Limb (tissue), 2 donors: ENCODE measurements at regions not wholly inside any gene's neighbourhood (a gene's known extent, or its start where the extent isn't known, plus 50 kb on each side); places are given as distances from the start of the nearest gene placed in this dataset.

Experiments used
- DNase-seq, 2 donors: peaks; one replicate each; pipeline ENCODE4 v3.0.0-alpha.2; 2016; ENCODE audit errors: extremely low spot score in 2 of 2

DNA sequence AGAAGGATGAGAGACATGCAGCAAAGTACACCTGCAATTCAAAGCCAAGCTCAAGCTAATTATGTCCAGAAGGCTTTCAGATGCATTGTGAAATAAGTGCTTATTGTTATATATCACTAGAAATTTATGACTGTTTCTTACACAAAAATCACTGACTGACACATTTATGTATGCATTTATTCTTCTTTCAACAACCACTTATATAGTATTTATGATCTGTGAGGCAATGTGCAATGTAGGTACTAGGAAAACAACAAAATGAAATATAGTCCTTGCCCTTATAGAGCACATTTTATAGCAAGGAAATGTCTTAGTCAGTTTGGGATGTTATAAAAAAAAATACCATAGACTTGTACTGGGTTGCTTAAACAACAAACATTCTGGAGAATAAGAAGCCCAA lies 167.6 kb downstream of the YIPF5 start:
- no peak for DNase-seq

DNA sequence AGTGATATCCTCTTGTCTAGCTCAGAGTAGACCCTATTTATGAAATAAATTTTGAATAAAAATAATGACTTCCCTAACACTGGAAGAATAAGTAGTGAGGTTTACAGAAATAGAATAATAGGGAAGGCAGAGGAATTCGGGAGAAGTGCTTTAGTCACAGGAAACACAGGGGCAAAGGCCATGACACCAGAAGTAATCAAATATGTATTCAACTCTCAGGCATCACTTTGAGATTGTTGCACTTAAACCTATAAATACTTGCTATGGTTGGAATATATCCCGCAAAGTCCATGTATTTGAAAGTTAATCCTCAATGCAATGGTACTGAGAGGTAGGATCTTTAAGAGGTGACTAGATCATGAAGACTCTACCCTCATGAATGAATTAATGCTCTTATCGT lies 166.8 kb downstream of the YIPF5 start:
- no peak for DNase-seq

DNA sequence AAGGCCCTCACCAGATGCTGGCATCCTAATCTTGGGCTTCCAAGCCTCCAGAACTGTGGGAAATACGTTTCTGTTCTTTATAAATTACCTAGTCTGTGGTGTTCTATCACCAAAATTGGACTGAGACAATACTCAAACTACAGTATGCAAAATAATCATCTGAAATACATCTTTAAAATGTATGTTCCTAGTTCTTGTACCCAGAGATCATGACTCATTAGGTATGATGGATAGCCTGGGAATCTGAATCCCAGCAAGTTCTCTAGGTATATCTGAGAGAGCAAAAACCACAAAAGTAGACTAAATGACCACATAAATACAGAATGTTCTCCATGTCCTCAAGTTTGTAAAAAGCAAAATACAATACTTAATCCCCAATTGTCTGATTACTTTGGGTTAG lies 166.3 kb downstream of the YIPF5 start:
- DNase-seq, result no peak

DNA sequence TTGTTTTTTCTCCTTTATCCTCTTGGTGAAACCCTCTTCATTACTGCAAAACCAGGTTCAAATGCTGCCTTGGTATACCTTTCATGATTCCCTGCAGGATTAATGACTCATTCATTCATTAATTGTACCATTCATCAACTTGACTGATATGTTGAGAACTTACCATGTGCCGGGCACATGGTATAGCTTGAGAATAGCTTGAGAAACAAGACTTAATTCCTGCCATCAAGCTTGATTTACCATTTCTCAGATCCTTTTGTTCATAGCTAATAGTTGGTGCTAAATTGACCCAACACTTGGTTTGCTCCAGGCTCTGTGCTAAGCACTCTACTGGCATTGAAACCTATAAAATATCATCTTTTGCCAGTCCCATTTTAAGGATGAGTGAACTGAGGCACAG lies 165.7 kb downstream of the YIPF5 start:
- no peak for DNase-seq

DNA sequence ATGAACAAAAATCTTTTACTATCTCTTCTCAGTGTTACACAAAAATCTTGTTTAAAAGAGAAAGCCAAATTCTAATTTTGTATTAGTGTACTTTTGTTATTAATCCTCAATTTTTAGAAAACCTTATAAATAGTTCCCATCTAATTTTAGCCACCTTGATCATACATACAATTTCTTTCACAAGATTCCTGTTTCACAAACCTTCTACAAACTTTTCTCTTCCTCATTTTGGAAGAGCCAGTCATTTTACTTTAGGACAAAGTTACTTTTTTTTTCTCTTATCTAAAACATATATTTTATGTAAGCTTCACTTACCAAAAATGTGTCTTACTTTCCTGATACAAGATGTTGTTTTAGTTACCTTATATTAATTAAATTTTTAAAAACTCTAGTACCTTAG lies 161.3 kb downstream of the YIPF5 start:
- DNase-seq, result no peak

DNA sequence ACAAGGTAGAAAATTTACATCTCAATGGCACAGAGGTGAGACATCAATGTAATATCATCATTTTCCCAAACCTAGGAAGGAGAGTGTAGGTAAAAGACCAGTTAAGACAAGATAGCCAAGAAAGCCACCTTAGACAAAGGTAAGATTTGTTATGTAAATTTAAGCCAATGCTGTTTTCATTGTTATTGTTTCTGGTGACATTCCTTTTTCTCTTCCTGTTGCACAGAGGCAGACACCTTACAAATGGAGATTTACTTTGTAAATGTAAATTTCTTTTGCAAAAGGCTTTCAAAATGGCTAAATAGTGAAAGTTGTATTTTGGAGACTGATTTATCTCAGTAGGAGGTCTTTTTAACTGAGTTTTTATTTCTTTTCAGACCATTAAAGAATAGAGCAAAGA lies 159.1 kb downstream of the YIPF5 start:
- DNase-seq, result no peak

DNA sequence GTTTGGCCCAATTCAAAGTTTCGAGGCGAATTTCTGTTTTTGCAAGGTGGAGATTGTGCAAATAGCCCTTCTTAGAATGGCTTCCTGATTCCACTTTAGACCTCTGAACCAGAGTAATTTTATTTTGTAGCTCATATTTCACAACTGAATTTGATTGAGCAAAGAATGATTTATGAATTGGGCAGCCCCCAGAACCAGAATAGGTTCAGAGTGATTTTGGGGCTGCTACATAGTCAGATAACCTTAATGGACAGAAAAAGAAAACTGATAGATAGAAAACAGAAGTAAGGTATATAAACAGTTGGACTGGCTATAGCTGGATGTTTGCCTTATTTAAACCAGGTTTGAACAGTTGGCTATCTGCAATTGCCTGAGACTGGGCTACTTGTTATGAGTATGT lies 156.6 kb downstream of the YIPF5 start:
- DNase-seq, result no peak

DNA sequence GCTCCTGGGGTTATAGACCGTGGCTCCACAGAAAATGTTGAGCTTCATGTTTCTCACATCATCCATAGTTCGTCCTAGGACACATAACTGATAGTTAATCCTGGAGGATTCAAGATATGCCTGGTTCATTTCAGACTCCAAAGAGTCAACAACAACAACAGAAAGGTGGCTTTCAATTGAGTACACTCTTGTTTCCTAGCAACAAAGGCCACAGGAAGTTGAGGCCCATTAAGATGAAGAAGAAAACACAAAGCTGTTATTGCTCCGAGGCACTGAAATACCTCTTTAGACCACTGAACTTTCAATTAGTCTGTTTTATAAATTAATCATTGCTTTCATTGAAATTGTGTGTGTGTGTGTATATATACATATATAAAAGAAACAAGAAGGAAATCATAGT lies 154.5 kb downstream of the YIPF5 start:
- DNase-seq, result no peak

DNA sequence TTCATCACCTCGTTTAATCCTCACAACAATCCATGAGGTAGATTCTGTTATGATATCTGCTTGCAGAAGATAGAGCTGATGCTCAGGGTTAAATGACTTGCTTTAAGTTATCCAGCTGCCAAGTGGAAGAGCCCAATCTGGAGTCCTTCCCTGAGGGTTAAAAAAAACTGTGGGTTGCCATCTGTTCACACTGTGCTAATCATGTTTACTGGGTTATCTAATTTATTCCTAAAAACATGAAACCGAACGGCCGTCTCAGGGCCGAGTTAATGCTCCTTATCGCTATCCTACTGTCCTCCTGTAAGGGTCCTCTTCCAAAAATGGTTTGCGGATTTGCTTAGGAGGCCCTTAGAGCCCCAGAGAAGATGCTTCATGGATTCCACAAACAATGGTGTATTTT lies 153.3 kb downstream of the YIPF5 start:
- DNase-seq, result no peak

DNA sequence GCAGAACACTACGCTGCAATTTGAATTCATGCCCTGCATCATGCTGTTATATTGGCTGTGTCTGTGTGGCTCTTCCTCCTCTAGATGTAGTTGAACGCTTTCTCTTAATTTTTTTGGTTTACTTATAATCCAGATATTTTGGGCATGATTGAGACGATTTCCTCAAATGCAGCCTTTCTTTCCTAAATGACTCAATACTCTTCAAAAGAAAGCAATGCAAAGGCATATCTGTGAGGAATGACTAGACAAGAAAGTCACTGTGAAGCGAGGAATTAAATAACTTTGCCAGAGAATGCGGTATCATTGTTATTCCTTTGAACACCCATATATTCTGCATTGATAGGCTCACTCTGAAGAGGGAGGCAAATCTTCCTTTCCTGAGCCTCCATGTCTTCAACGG lies 152.8 kb downstream of the YIPF5 start:
- DNase-seq, result no peak

DNA sequence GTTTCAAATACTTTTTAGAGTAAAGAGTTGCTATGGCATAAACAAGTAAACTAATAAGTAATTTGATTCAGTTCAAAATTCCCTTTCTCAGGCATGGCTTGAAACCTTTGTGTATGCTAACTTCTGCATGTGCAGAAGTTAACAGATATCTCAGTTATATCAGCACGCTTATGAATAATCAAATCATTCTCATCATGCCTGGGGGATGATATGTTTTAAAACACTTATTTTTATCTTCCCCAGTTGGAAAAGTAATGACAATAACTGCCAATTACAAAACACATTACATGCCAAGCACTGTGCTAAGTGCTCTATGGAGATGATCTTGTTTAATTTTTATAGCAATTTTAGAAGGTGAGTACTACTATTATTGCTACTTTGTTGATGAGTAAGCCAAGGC lies 146.4 kb downstream of the YIPF5 start:
- no peak for DNase-seq

DNA sequence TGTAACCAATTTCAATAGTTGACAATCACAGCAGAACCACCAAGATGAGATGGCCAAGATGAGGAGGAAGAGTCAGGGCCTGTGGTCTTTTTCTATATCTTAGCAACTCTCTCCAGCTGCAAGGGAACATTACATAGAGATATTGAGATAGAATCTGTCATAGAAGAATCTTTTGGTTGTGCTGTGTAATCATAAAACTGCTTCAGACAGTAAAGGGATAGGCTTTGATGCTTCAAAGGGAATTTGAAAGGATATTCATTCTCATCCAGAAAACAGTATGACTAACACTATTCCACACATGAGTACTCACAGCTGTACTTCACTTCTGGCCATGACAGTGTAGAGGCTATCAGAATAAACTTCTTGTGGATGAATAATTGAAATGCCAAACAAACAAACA lies 145.9 kb downstream of the YIPF5 start:
- DNase-seq, result no peak

DNA sequence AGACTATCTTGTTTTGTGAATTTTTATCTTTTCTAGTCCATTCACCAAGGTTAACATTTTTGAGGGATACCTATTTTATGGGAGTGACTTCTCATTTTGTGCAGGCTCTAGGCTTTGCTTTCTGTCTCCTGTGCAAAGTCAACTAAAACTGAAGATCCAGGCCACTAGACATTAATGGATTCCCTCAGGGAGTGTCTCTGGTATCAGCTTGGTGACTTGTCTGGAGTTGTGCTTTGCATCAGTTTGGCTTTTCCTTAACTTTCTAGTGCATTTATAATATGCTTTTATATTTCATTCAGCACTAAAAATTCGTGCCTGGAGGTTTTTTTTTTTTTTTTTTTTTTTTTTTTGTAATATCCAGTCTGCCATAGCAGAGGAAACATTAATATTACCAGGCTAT lies 144.2 kb downstream of the YIPF5 start:
- no peak for DNase-seq

DNA sequence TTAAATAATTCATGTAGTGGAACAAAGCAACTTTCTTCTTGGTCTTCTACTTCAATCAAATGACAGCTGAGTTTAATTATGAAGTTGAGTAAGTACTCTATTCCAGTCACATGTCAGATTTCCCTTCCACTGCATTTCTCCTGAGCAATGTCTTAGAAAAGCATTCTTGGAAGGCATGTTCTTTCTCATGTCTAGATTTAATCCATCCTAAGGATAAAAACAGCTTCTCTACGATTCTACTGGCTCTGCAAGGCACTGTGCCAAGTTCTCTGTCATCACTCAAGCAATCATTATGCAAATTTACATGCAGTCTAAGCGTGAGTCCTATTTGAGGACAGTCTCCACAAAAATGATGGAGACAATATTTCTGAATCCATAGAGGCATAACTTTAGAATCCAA lies 142.4 kb downstream of the YIPF5 start:
- DNase-seq, result peak; percentile 56 to 81

DNA sequence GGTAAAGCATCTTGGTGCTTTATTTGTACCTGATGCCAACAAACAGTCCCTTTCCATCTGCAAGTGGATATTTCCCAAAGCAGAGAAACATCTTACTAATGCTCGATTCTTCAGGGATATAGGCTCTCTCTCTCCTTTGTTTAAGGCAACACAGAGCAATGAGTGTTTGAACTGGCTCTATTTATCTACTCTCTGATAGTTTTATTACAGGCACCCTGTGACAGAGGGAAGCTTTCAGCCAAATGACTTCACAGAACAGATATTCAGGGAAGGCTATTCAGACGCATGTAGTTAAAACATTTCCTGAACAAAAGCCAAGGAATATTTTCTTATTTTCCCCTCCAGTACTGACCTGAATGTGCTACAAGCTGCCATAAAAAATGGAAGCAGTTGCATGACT lies 141.8 kb downstream of the YIPF5 start:
- peak in 1 of 2 donors; percentile 83 for DNase-seq

DNA sequence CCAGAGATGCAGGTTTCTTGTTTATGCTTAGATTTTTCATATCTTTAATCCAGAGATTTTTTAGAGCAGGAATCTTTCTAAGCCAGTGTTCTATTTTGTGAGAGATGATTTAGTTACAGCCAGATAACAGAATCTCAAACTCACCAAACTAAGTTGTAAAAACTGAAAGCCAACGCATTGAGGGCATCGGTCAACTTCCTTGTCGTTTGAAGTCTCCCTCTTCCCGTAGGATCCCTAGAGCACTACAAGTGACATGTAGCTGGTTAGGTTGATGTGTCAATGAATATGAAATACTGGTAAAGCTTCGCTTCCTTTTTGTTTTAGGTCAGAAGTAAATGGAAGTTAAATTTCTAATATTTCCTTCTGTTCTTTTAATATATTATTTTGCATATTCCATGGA lies 139.6 kb downstream of the YIPF5 start:
- DNase-seq, result no peak

DNA sequence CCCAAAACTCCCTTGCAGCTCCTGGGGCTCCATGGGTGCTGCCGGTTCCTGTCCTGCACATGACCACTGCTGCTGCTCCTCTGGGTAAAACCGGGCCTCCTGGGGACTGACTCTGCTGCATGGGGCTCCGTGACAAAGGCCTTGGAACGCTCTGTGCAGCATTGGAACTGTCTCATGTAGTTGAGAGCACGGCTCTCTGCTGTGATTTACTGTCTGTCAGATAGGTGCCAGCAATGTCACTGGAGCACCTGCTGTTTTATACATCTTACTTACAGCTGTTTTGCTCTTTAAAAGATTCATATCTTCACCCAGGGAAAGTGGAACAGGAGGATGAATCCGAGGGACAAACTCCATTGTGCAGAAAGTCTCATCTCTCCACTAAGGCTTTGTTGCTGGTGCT lies 138.1 kb downstream of the YIPF5 start:
- DNase-seq, result peak; percentile 46 to 48

DNA sequence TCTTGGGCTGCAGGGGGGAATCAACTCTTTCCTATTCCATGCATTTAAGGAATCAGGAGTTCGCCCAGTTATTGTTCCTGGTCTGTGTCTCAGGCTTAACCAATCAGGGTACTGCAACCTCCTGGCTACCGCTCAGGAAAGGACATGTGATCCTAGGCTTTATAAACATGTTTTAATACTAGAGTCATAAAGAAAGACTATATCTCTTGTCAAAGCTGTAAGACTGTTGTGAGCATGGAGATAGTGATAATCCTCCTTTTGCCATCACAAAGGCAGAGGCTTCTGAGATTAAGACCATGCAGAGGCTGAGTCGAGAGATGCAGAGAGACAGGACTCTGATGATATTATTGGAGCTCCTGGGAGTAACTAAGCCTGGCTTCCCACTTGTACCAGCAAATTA lies 137.0 kb downstream of the YIPF5 start:
- no peak for DNase-seq

DNA sequence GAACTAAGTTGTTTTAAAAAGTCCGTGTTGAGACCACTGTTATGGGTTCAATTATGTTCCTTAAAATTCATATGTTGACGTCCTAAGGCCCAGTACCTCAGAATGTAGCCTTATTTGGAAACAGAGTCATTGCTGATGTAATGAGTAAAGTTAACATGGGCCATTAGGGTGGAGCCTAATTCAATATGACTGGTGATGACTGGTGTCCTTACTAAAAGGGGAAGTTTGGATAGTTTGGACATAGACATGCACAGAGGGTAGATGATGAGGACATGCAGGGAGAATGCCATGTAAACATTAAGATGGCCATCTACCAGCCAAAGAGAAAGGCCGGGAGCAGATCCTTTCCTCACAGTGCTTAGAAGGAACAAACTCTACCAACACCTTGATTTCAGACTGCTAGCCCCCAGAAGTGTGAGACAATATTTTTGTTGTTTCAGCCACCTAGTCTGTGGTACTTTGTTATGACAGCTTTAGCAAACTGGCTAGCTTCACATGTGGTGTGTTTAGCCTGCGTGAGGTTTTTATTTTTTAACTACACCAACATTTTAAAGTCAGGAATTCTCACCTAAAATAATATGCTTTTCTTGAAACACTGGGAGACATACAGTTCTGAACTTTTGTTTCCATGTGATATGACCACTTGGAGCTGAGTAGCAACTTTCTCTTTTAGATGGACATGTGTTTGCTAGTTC lies 135.3 kb downstream of the YIPF5 start:
- no peak for DNase-seq

DNA sequence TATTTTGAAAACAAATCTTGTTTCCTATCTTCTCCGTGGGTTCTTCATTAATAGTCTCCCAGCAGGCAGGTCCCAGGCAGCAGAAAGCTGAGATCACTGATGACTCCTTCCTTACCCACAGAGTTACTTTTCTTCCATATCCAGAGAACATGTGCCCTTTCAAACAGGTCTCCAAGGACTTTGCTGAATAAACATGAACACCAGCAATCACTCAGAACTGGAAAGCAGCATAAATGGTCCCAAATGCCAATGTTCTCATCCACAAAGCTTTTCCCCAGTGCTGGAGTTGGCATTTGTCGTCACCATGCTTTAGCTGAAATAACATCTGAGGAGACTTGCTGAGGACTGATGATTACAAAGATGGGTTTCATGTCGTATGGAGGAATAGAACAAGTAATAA lies 134.0 kb downstream of the YIPF5 start:
- DNase-seq, result no peak

DNA sequence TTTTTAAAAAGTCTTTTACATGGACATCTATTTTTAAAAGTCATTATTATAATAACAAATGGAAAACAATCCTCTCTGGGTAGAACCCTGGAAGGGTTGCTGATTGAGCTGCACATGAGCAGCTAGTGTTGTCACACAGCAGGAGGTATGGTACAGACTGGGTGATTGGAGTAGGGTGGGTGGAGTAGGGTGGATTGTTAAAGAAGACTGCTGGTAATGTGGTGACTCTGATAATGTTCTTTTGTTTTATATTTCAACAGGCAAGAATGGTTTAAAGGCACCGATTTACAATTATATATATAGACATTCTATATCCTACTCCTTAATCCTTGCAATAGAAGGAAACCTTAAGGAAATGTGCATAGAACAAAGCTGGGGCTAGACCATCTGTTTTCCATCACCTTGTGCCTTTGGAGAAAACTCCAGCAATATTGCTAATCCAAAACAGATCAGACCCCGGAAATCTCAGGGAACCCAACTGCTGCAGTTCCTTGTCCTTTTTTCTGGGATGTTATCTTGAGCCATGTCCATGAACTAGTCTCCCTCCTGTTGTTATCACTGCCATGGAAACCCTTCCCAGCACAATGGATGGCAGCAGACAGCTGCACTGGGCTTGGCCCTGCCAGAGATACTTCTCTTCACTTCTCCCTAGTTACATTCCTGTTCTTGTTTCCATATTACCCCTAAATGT lies 129.7 kb downstream of the YIPF5 start:
- DNase-seq, result peak in 1 of 2 donors; percentile 40

DNA sequence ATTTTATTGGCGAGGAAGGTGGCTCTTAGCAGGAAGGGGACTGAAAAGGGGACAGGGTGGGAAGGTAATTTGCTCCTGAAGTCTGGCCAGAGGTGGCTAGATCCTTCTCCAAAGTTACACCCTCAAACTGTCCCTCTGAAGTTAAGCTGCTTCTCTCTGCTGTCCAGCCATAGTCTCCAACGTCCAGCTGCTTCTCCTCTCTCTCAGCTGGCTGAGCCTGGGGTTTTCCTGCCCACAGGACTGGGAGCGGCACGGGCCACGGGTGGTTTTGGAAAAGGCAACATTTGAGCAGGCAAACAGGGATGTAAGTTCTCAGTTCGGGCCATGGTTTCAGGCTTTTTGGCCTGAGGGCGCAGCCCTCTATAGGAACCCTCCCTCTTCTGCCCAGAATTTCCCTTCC lies 128.3 kb downstream of the YIPF5 start:
- no peak for DNase-seq

DNA sequence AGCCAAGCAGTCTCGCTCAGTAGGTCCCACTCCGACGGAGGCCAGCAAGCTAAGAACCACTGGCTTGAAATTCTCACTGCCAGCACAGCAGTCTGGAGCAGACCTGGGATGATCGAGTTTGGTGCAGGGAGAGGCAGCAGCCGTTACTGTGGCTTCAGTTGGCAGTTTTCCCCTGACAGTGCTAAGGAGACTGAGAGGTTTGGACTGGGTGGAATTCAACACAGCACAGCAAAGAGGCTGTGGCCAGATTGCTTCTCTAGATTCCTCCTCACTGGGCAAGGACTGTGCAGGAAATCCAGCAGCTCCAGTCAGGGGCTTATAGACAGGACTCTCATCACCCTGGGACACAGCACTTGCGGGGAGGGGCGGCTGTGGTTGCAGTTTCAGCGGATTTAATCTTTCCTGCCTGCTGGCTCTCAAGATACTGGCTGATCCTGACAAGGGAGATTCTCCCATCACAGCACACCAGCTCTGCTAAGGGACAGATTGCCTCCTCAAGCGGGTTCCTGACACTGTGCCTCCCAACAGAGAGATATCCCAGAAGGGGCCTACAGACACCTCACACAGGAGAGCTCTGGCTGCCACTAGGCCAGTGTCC lies 122.1 kb downstream of the YIPF5 start:
- no peak for DNase-seq
